OCI-LY3 (cell line): ENCODE measurements at regions not wholly inside any gene's neighbourhood (a gene's known extent, or its start where the extent isn't known, plus 50 kb on each side); places are given as distances from the start of the nearest gene placed in this dataset.

Experiments
- CTCF ChIP-seq: fragments of 200-600, 300-600 bp; sonication (generic); IDR thresholded peaks from 2 replicates; pipeline ENCODE4 v1.5.1; 2014; ENCODE audit warnings: antibody characterized with exemption, low read length, low read depth
- EZH2phosphoT487 ChIP-seq: fragments of 200-600 bp; shearing (Covaris generic); IDR thresholded peaks from 2 replicates; pipeline ENCODE4 v1.6.1; 2018; ENCODE audit warnings: antibody characterized with exemption, mixed run types, low read depth

DNA sequence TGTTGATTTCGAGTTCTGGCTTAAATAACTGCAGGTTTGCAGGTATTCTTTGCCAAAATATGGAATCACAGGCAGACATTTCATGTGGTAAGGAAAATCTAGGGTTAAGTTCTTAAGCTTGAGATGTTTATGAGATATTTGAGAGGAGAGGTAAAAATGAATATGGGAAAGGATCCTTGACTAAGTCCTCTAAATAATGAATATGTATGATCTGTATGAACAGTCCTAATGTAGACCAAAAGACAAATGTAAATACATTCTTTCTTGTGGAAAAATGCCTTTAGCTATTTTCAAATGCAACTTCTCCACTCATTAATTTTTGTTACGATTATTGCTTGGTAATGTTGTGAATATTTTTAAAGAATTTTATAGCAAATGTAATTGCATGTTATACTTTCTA is 1632.6 kb downstream of the SUCLG1 start:
- TF ChIP-seq CTCF (no peak), EZH2phosphoT487 (no peak)
